GM19452 (cell line): ENCODE measurements at regions not wholly inside any gene's neighbourhood (a gene's known extent, or its start where the extent isn't known, plus 50 kb on each side); places are given as distances from the start of the nearest gene placed in this dataset.

Source experiments
- ATAC-seq: cut with Tn5 transposase; IDR thresholded peaks from one replicate; pipeline ENCODE4 v1.9.1; 2021; ENCODE audit not compliant: unreplicated experiment

DNA sequence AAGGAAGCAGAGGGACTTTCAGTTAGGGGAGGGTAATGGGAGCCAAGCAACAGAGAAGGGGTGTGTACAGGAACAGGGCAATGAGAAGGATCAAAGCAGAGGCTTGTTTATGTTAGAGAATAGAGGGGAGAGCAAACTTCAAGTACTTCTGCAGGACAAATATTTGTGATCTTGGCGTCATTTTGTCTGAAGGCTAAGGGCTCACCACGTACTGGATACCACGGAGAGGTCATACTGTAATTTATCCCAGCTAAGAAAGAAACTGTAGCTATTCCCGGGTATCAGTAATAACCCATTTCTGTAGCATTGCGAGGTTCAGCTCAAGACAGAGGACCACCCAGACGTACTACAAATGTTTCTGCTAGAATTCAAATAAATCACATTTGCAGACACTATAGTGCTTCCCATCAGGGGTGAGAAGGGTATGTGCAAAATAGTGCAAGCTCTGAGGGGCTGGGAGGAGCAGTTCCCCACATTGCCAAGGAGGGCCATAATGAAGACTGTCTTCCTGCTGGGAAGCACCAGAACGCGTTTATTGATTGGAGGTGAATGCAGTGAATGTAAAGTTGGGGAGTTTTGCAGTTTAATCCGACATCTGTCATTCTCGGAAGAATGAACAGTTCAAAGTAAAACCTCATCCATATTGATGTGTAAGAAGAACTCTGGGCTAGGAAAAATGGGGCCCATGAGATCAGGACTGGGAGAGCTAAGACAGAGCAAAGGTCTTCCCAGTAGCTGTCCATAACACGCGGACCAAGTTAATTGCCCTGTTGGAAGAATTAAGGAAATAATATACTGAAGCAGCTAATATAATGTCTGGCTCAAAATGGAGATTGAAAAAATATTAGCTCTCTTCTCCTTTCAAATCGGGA is 136.9 kb downstream of the RWDD3 start:
- ATAC-seq: no peak

DNA sequence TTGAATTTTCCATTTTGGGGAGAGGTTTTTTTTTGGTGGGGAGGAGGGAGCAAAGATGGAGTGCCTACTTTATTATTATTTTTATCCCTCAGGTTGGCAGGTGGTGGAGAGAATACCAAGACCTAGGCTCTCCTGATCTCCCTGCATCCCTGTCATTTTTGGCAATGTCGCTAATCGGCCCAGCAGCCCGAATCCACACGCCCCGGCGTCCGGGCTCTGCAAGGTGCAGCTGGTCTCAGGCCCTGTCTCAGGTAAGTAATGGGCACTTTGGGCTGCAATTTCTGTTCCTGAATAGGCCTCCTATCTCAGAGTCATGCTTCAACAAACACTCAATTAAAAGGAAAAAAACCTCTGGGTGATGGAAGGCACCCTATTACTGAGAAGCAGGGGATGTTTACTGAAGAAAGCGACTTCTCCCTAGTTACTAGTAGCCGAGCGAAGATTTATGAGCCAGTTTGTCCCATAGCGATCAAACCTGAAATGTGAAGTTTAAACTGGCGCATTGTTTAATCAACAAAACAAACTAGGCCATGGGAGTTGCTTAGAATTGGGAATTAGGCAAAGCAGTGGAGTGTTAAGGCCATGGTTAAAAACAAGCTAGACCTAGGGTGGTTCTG is 137.8 kb downstream of the RWDD3 start:
- no peak for ATAC-seq

DNA sequence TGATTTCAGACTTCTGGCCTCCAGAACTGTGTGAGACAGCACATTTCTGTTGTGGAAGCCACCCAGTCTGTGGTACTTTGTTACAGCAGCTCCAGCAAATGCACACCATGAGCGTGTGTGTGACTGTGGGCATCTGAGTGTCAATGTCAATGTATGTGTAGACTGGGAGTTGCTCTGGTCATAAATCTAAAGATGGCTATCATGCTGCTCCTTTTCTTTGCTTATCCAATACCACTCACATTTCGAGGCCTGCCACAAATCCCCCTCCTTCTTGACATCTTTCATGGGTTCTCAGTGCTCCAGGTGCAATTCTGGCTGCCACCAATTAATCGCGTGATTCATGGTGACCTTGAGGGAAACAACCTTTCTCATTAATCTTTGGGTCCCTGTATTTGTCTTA is 141.2 kb downstream of the RWDD3 start:
- ATAC-seq: no peak

DNA sequence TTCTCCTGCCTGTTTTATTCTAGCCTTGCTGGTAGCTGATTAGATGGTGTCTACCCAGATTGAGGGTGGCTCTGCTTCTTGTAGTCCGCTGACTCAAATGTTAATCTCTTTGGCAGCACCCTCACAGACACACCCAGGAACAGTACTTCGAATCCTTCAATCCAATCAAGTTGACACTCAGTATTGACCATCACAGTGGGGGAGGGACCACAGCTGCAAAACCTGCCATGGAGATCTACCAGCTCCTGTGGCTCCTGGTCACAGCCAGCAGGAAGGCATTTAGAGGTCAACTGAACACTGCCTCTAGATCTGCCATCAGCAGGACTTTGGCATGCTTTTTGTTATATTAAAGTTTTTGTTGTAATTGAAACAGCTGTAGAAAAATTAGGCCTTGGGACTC is 146.9 kb downstream of the RWDD3 start:
- ATAC-seq: no peak

DNA sequence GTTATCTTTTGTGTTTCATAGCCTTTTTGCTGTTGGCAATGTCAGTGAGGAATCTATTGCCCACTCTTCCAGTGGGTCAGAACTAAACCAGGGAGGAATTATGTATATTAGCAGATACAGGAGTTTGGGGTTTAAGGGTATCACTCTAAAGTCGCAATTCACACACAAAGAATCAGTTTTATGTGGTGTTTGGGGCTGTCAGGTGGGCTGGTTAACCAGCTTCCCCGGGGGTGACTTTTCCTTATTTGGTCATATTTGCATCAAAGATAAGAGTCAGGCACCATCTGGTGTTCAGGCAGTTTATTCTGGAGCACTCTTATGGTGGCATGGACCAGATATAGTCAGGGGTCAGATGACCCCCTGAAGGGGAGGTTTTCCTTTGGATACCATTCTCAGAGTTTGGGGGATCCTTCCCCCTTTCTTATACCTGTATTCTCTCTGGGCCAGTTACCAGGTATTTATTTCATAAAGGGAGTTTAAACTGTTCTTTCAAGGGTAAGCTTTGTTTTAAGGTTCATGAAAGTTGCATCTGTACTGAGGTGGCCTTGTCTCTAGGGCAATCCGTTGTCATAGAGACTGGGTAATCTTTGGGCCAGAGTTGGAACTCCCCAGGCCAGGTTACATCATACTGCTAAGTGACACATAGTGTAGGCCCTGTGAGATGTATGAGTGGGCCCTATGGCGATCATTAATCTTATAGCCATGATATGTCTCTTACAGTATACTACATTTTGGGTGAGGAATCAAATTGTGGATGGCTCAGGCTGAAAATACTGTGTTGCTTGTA is 148.2 kb downstream of the RWDD3 start:
- ATAC-seq: no peak

DNA sequence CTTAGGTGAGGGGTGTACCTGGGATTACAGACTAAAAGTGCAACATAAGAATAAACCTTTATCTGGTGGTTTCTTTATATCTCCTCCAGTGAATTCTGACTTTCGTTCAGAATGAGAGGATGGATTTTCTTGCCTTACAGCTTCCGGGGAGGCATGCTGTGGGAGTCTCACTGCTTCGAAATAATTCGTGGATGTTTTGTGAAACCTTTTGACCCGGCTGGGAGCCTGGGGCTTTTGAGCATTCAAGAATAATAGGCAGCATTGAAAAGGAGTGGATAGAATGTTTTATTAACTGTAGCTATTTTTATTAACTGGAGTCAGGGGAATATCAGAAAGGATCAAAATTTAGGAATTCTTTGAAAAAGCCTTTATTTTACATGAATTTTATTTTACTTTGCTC is 149.1 kb downstream of the RWDD3 start:
- ATAC-seq: no peak

DNA sequence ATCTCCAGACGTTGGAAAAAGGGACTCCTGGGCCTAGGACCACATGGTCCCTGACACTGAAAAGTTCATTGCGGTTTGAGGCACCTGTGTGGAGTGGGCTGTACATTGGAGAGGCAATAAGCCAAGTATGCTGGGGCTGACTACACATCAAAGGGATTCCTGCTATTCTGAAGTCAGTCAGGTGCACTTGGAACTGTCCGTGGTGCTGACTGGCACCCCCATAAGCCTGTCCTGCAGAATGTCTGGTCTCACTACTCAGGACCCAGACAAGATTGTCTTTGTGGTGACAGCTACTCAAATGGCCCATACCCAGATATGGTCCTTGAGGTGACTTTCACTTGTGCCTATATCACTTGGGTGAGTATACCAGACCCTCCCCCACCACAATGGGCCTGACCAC is 150.6 kb downstream of the RWDD3 start:
- no peak for ATAC-seq

DNA sequence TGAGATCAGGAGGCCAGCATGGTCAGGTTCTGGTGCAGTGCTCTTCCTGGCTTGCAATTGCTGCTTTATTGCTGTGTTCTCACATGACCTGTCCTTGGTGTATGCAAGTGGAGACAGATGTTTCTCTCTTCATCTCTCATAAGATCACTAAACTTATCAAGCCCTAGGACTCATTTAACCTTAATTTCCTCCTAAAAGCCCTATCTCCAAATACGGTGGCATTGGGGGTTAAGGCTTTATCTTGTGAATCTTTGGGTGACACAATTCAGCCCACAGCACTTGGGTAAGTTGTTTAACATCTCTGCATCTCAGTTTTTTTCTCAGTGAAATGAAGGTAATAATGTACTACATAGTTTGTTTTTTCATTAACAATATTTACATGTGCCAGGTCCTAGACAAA is 152.4 kb downstream of the RWDD3 start:
- no peak for ATAC-seq

DNA sequence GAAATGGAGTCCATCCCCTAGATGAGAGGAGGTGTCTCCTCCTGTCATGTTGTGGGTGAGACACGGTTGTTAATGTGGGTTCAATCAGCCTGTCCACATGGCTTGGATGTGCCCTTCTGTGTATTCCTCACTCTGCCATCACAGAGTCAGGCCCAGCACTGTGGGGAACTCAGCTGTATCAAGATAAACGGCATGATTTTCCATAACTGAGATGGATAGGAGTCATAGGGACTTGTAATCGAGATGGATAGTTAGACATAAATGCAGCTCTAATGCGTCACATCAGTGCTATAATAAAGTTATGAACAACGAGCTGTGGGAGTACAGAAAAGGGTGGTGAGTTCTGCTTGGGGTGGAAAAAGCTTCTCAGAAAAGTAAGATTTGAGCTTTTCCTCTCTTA is 152.9 kb downstream of the RWDD3 start:
- no peak for ATAC-seq

DNA sequence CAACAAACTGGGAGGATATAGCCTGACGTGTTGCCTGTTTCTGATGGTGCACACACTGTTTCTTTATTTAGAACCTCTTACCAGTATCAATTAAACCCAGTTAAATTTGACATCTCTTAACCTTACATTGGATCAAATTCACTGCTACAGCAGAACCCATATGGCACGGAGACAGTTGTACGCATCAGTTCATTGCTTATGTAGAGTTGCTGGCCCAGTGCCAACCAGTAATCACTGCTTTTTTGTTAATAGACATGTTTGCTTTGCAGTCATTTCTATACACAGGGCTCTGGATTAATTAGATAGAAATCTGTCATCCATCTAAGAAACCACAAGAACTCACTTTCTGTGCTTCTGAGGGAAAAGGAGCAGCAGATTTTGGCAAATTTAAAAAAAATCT is 154.0 kb downstream of the RWDD3 start:
- ATAC-seq: no peak

DNA sequence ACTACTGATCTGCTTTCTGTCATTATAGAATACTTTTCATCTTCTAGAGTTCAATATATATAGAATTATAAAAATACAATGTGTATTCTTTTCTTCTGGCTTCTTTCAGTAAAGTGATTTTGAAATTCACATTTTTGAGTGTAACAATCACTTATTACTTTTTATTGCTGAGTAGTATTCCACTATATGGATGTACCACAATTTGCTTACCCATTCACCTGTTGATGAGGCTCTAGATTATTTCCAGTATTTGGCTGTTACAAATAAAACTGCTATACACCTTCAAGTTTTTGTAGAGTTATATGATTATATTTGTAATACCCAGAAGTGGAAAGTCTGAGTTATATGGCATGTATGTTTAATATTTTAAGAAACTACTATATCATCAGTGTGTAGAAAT is 159.4 kb downstream of the RWDD3 start:
- ATAC-seq: no peak

DNA sequence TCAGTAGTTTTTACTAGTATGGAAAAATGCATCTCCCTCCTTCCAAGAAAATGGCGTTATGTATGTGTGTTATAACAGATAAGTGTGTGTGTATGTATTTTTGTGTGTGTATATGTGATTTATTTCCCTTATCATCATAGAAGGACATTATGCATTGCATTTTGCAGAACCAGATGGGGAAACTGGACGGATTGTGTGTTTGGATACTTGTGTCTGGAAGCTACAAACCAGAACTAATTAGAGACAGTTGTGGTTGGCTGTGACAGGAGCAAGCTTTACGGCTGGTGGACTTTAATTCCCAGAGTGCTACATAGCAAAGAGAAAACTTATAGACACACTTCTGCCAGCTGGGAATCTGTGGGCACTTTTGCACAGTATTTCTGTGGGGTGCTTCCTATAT is 162.5 kb downstream of the RWDD3 start:
- ATAC-seq: no peak

DNA sequence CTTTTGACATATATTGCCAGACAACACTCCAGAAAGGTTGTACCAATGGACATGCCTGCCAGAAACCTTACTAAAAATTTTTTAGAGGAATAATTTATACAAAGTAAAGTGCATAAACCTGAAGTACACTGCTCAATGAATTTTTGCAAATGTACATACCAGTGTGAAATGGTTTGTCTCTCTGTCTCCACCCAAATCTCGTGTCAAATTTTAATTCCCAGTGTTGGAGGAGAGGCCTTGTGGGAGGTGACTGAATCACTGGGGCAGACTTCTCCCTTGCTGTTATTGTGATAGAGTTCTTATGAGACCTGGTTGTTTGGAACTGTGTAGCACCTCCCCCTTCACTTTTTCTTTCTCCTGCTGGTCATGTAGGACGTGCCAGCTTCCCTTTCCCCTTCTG is 168.8 kb downstream of the RWDD3 start:
- no peak for ATAC-seq

DNA sequence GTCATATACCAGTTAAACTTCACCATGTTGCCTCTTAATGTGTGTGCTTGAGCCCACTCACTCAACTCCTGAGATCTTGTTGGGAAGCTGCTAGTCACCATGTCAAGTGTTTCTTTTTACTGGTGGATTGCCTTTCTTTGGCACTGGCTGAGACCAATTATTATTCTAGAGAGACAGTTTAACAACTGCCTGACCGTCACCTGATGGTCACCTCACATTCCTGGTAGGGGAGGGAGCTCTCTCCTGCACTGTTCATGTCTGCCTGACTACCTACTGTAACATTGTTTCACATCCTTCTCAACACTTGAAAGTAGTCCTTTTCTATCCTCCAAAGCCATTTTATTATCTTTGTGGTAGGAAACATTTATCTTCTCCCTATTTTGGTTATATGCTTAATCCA is 172.3 kb downstream of the RWDD3 start:
- ATAC-seq: no peak

DNA sequence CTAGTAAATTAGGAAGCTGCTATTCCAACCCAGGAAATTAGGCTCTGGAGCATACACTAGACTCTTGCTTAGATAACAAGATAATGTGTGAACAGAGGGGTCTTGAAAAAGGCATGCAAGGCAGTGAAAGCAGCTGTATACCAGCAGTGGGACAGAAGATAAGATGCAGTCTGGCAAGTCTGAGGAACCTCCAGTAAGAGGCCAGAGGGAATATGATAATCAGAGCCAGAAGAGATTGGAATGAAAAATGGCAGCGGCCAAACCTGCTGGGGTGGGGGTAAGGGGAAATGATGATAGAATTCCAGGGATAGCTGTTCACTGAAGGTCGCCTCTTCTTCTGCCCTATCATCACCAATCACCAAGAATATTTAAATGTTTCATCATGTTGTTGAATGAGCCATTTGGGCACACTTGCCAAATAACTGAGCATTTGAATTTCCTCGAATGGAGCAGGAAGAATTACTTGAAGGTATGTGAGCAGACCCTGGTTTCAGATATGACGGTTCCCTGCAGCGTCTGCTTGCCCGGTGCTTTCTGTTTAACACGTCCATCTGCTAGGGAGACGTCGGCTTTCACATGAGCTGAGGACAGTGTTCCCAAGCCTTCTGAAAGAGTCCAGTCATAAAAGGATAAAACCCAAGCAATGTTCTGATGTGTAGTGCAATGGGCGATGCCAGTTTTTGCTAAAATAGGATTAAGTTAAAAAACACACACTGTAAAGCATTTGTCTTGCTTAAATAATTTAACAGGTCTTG is 173.3 kb downstream of the RWDD3 start:
- ATAC-seq: no peak

DNA sequence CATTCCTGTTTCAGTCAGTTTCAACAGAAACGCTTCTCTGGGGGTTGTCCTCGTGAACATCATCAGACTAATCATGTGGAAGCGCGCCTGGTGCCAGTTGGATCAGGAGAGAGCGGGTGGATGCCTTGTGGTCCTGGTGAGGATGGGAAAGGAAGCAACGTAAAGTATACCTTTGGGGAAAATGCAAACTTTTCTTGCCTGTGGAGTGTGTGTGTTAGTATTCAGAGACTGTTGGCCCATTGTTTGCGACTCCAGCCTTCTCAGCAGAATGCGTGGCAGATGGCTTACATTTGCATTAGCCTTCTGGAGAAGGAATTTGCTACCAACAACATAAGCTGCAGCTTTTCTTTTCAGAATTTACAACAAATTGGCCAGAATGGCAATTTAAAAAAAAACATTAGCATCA is 173.9 kb downstream of the RWDD3 start:
- no peak for ATAC-seq

DNA sequence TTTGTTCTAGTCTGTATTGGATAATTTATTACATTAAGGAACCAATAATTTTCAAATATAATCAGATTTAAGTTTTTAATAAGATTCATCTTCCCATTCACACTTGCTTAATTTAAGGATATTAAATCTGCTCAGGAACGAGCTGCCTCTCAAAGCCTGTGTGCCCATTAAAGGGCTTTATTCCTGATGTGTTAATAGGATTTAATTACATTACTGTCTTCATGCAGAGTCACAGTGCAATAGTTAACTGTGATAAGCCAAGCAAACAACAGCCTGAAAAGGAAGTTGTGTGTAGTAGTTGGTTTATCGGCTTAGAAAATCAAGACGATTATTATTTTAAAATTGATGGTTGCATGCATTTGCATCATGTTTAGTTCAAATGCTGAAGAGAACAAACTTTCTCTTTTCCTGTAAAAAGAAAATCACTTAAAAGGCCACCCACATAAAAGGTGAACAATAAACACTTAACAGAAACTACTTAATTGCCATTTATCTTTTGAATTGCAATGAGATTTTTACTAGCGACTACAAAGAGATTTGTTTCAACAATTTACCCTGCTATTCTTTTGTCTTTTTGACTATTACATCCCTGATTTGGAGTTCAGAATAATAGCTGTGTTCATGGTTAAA is 174.6 kb downstream of the RWDD3 start:
- no peak for ATAC-seq

DNA sequence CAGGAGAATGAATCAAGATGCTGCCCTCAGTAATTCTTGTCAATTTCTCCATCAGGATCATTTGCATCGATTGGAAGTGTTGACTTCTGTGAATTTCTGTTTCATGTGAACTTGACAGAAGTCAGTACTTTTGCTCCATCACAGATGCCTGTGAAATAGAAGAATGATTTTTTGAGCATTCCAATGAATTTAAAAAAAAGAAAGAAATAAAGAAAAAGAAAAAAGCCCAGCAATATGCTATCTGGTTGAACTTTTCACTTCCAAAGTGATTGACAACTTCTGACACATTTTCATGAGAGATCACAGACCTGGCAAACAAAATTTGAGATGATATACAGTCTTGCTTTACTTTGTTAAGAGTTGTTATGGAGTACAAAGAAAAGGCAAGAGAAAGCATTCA is 175.3 kb downstream of the RWDD3 start:
- no peak for ATAC-seq

DNA sequence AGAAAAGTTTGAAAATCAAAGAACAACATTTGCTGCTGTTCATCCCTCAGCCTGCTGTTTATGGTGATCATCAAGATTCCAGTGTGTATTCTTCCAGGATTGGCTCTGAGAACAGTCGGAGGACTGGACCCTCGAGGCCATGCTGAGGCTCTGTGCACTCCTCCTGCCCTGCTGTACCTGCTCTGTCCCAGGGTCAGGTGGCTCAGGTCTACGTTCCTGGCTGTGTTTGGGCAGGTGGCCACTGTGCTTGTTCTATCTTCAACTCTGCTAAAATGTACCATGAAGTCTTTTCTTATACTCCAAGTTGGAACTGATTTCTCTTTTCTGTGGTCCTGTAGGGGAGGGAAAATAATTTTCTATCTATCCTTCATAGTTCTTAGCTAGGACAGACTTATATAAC is 175.9 kb downstream of the RWDD3 start:
- ATAC-seq: no peak

DNA sequence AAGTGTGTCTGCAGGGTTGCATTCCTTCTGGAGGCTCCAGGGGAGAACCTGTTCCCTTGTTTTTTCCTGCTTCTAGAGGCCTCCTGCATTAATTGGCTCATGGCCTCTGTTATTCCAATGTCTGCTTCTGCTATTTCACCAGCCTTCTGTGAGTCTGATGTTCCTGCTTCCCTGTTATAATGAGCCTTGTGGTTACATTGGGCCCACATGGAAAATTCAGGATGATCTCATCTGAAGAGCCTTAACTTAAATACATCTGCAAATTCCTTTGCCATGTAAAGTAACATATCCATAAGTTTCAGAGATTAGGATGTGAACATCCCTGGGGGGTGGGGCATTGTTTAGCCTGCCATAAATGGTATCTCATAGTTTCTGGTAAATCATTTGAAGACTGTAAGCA is 181.1 kb downstream of the RWDD3 start:
- no peak for ATAC-seq

DNA sequence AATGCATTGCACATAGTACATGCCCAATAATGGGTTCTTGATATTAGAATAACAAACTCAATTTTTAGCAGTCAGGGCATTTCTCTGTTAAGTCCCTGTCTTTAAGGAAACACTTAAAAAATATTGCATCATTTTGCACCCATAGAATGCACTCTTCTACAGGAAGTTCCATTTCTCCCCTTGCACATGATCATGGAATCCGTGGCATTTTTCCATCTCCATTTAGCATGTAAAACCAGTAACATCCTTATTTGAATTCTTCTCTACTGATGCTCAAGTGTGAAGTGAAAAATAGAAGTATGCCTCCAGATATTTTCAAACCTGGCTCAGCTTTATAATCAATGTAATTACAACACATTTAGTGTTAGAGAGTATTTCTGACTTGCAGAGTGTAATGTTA is 192.8 kb downstream of the RWDD3 start:
- ATAC-seq: no peak
